Prostate gland (tissue), 2 donors: ENCODE measurements at regions not wholly inside any gene's neighbourhood (a gene's known extent, or its start where the extent isn't known, plus 50 kb on each side); places are given as distances from the start of the nearest gene placed in this dataset.

ENCODE experiments used
- POLR2AphosphoS5 ChIP-seq: sonication (generic); formaldehyde crosslinking; IDR thresholded peaks from one replicate; pipeline ENCODE4 v1.6.1; 2017; ENCODE audit warnings: antibody characterized with exemption
- TF ChIP-seq, protein P1 (sequence below), 4 experiments: fragments of 200-600 bp in 2 of 4; fragments of 450-650 bp in 2 of 4; sonication (generic) in 2 of 4; IDR thresholded peaks; 1 replicate in 3 of 4; 2 replicates in 1 of 4; pipeline ENCODE4 v1.5.1; 2016 to 2019; ENCODE audit warnings: antibody characterized with exemption in 4 of 4, mild to moderate bottlenecking in 2 of 4, moderate library complexity in 2 of 4

DNA sequence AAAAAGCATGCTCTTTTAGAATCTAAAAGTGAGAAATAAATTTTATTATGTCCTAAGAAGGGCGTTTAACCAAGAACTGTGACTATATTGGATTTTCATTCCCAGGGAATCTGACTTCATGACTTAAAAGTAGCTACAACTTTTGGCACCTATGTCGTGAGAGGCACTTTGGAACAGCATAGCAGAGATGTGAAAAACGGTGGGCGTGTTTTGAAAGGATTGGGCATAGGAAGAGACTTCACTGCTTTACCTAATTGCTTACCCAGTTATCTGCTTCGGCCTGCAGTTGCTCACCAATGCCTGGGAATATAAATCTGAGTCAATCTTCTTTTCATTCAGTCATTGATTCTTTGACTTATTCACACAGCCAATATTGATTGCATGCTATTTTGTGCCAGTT is 363.4 kb downstream of the DNAH5 start:
- TF ChIP-seq, protein P1, sequence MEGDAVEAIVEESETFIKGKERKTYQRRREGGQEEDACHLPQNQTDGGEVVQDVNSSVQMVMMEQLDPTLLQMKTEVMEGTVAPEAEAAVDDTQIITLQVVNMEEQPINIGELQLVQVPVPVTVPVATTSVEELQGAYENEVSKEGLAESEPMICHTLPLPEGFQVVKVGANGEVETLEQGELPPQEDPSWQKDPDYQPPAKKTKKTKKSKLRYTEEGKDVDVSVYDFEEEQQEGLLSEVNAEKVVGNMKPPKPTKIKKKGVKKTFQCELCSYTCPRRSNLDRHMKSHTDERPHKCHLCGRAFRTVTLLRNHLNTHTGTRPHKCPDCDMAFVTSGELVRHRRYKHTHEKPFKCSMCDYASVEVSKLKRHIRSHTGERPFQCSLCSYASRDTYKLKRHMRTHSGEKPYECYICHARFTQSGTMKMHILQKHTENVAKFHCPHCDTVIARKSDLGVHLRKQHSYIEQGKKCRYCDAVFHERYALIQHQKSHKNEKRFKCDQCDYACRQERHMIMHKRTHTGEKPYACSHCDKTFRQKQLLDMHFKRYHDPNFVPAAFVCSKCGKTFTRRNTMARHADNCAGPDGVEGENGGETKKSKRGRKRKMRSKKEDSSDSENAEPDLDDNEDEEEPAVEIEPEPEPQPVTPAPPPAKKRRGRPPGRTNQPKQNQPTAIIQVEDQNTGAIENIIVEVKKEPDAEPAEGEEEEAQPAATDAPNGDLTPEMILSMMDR (IDR thresholded peaks at IDR 0.05): no peak
- no peak for TF ChIP-seq POLR2AphosphoS5
